Keratinocyte (primary cell): ENCODE measurements at regions not wholly inside any gene's neighbourhood (a gene's known extent, or its start where the extent isn't known, plus 50 kb on each side); places are given as distances from the start of the nearest gene placed in this dataset.

ENCODE experiments used
- EZH2 ChIP-seq: IDR thresholded peaks from one replicate; pipeline ENCODE4 v1.6.1; 2012; ENCODE audit warnings: inconsistent platforms, mild to moderate bottlenecking, low read length, moderate library complexity
- TF ChIP-seq, protein P1 (sequence below), 3 experiments: IDR thresholded peaks in 1 of 3; conservative IDR thresholded peaks in 1 of 3; optimal IDR thresholded peaks in 1 of 3; 2 replicates in 2 of 3; 3 replicates in 1 of 3; pipeline versions ENCODE3 to v1.5.1; 2011; ENCODE audit warnings: low read length in 3 of 3, mild to moderate bottlenecking in 3 of 3, moderate library complexity in 2 of 3, control low read depth in 1 of 3, inconsistent platforms in 1 of 3; ENCODE audit not compliant: insufficient read depth in 2 of 3; ENCODE audit errors: extremely low read depth in 1 of 3

DNA sequence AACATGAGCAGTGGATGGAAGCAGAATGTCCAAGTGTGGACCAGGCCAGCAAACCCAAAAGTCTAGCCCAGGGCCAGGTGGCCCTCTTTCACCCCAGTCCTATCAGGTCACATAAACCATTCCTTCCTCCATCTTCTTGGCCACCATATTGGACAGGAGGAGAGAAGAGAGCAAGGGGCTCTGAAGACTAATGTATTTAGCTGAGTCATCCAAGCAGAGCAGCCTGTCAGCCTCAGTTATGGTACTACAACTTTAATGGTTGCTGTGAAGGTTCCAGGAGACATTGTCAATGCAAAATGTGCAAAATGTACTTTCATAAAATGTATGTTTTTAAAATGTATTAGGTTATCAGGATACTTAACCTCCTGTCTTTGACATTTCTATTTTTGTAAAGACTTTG is 159.5 kb downstream of the GPAM start:
- TF ChIP-seq EZH2, result no peak
- TF ChIP-seq, protein P1, sequence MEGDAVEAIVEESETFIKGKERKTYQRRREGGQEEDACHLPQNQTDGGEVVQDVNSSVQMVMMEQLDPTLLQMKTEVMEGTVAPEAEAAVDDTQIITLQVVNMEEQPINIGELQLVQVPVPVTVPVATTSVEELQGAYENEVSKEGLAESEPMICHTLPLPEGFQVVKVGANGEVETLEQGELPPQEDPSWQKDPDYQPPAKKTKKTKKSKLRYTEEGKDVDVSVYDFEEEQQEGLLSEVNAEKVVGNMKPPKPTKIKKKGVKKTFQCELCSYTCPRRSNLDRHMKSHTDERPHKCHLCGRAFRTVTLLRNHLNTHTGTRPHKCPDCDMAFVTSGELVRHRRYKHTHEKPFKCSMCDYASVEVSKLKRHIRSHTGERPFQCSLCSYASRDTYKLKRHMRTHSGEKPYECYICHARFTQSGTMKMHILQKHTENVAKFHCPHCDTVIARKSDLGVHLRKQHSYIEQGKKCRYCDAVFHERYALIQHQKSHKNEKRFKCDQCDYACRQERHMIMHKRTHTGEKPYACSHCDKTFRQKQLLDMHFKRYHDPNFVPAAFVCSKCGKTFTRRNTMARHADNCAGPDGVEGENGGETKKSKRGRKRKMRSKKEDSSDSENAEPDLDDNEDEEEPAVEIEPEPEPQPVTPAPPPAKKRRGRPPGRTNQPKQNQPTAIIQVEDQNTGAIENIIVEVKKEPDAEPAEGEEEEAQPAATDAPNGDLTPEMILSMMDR (optimal IDR thresholded peaks at IDR 0.05 in 1 of 3, IDR thresholded peaks at IDR 0.05 in 1 of 3, conservative IDR thresholded peaks at IDR 0.05 in 1 of 3; ENCODE audit: extremely low read depth in 1 of 3, insufficient read depth in 2 of 3, low read length in 3 of 3), result no peak
